Stimulated activated naive CD8-positive, alpha-beta T cell treated with anti-CD3 and anti-CD28 coated beads, Interleukin-15, amount 100 ng/mL, for 72 hours (primary cell): ENCODE measurements at regions not wholly inside any gene's neighbourhood (a gene's known extent, or its start where the extent isn't known, plus 50 kb on each side); places are given as distances from the start of the nearest gene placed in this dataset.

Experiments used
- ATAC-seq: fragments of 150-1000 bp; cut with Tn5 transposase; 2 replicates; pipeline ENCODE4 v1.10.0; 2021; ENCODE audit warnings: mild to moderate bottlenecking, moderate library complexity
- DNase-seq, 2 donors: peaks; one replicate each; pipeline ENCODE4 v3.0.0; 2021 to 2022
- H3K27ac Mint-ChIP-seq, 2 donors: one replicate each; pipeline ENCODE4 v1.8.0; 2022; ENCODE audit warnings: mild to moderate bottlenecking in 2 of 2, mixed read lengths in 2 of 2, moderate library complexity in 2 of 2
- H3K27me3 Mint-ChIP-seq: one replicate; pipeline ENCODE4 v1.8.0; 2022; ENCODE audit warnings: mixed read lengths
- H3K4me1 Mint-ChIP-seq: one replicate; pipeline ENCODE4 v1.8.0; 2022; ENCODE audit warnings: mild to moderate bottlenecking, mixed read lengths
- H3K4me3 Mint-ChIP-seq, 2 donors: one replicate each; pipeline ENCODE4 v1.8.0; 2022; ENCODE audit warnings: mild to moderate bottlenecking in 2 of 2, mixed read lengths in 2 of 2, moderate library complexity in 1 of 2
- H3K9me3 Mint-ChIP-seq, 2 donors: one replicate each; pipeline ENCODE4 v1.8.0; 2022; ENCODE audit warnings: mixed read lengths in 2 of 2

DNA sequence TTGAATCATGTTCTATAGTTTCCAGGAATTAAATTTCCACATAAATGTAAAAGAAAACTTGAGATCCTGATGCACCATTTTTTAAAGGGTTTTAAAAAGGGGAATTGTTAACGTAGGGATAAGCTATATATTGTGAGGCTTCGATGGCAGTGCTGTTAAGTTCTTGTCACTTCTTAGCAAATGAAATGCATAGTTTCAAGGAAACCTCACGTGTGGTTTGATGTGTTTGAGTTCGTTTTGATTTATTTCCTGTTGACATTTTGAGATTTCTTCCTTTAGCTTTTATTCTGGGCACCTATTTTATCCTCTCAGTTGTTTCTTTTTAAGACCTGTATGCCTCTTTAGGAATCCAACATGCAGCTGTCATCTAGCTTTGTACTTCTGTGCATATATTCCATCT lies 301.0 kb downstream of the DOCK8 start:
- H3K27me3 Mint-ChIP-seq = no peaks in the 10 kb centered on the region
- H3K9me3 Mint-ChIP-seq = peaks cover 0 to 9% of the 10 kb centered on the region in 2 donors
- peak overlapping the region in 1 of 2 donors; percentile 9 for H3K4me3 Mint-ChIP-seq
- peak overlapping the region in 1 of 2 donors; percentile 30 for H3K27ac Mint-ChIP-seq
- DNase-seq (no peak), ATAC-seq (no peak)
- peaks cover 46% of the 10 kb centered on the region for H3K4me1 Mint-ChIP-seq

DNA sequence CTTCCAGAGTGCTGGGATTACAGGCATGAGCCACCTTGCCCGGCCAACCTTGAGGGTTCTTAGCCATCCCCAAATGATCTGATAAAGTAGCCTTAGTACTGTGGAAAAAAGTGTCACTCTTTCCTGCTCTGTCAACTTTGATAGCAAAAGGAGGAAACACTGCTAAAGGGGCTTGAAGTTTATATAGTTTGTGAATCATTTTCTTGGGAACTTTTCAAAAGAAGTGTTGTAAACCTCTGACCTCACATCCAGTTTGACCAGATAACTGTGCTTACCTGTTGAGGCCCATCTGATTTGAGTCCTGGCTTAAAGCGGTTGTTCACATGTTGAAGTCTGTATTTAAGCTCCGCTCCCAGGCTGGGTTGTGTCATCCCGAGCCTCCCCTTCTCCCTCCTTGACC lies 303.3 kb downstream of the DOCK8 start:
- Mint-ChIP-seq H3K4me3 (peak overlapping the region in 1 of 2 donors; percentile 22), H3K4me1 (peaks cover 46% of the 10 kb centered on the region), H3K9me3 (peaks cover 0 to 9% of the 10 kb centered on the region in 2 donors), H3K27ac (peak overlapping the region in 1 of 2 donors; percentile 74), H3K27me3 (no peaks in the 10 kb centered on the region)
- ATAC-seq = no peak
- DNase-seq = no peak

DNA sequence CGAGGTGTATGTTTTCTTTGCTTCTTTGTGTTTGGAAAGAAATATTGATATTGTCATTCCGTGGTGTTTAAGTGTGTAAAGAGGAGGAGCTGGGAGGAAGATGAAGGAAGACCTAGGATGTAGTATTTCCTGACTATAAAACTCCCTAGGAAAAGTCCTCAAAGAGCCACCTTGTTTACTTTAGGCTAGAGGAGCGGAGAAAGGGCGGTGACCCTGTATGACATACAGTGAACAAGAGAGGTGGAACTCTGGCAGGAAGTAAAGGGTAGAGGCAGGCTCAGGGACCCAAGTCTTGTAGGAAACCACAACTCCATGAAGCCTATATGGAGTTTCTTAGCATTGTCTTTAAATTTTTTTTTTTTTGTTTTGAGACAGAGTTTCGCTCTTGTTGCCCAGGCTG lies 303.9 kb downstream of the DOCK8 start:
- DNase-seq (no peak), ATAC-seq (no peak)
- Mint-ChIP-seq H3K27me3 (no peaks in the 10 kb centered on the region), H3K4me1 (peaks cover 46% of the 10 kb centered on the region), H3K27ac (no peak overlapping the region), H3K9me3 (peaks cover 0 to 9% of the 10 kb centered on the region in 2 donors), H3K4me3 (peak overlapping the region in 1 of 2 donors; percentile 22)

DNA sequence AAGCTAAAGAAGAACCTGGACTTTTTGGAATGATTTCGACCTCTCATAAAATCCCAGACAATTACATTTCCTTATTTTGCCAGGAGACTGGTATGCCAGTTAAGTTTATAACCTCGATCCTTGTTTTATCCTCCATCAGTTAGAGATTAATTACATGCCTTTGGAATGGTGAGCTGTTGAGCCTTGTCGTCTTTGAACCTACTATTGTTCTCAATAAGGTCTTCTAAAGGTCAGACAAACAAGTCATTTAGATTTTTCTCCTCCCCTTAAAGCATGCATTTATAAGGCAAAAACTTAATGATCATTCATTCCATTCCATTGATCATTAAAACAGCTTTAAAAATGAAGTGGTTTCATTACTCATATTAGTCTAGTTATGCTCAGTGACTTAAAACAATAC lies 304.9 kb downstream of the DOCK8 start:
- no peak overlapping the region for H3K4me3 Mint-ChIP-seq
- DNase-seq (no peak), ATAC-seq (no peak)
- H3K27me3 Mint-ChIP-seq = no peaks in the 10 kb centered on the region
- H3K27ac Mint-ChIP-seq = no peak overlapping the region
- peaks cover 41% of the 10 kb centered on the region for H3K4me1 Mint-ChIP-seq
- H3K9me3 Mint-ChIP-seq = peaks cover 0 to 2% of the 10 kb centered on the region in 2 donors

DNA sequence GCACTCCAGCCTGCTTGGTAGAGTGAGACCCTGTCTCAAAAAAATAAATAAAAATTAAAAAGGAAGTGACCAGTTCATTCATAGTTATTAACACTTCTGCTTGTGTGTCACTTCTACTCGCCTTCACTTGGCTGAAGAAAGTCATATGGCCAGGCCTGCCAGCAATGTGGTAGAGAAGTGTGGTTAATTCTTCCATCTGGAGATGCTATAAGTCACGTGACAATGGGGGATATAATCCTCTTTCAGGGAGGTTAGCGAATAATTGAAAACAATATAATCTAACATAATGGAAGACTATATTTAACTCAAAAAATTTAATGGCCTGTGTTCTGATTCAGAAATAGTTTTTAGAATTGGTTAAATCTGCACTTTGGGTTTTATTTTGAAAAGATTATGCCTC lies 305.6 kb downstream of the DOCK8 start:
- ATAC-seq (no peak), DNase-seq (no peak)
- H3K9me3 Mint-ChIP-seq = no peaks in the 10 kb centered on the region
- no peaks in the 10 kb centered on the region for H3K27me3 Mint-ChIP-seq
- no peak overlapping the region for H3K27ac Mint-ChIP-seq
- H3K4me3 Mint-ChIP-seq = no peak overlapping the region
- H3K4me1 Mint-ChIP-seq = peaks cover 36% of the 10 kb centered on the region

DNA sequence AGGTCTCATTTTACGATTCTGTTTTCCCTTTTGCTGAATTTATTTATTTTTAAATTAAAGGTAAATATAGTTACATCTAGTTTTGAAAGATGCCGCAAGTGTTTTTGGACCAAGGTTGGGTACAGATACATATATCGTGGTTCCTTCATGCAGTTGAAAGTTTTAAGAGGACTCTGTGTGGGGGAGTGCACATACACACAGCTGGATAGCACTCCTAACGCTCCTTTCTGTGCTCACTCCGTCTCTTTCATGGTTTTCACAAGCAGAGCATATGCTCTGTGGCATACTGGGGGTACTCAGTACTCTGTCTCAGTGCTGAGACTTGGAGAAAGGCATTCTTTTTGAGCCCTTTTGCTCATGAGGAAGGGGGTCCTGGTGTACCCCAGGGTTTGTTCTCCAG lies 307.5 kb downstream of the DOCK8 start:
- ATAC-seq = no peak
- H3K27ac Mint-ChIP-seq = no peak overlapping the region
- no peaks in the 10 kb centered on the region for H3K27me3 Mint-ChIP-seq

DNA sequence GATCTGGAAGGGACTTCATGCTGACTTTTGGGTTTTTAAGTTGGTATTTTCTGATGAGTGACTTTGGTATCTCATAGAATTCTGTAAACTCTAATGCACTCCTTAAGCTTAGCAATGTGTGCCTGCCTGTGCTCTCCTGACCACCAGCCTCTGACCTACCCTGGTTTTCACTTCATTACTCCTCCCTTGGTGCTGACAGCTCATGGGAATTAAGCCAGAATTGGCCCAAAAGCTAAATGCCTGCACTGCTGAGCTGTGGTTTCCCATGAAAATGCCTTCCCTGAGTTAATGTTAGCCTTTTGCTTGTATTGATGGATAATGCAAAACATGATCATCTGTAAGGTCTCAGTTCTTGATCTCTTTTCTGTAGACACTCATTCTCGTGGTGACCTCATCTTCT lies 308.0 kb downstream of the DOCK8 start:
- H3K4me1 Mint-ChIP-seq = peaks cover 23% of the 10 kb centered on the region
- H3K27ac Mint-ChIP-seq = no peak overlapping the region
- DNase-seq = no peak
- no peak for ATAC-seq
- no peaks in the 10 kb centered on the region for H3K27me3 Mint-ChIP-seq
- H3K4me3 Mint-ChIP-seq = no peak overlapping the region
- no peaks in the 10 kb centered on the region for H3K9me3 Mint-ChIP-seq

More for the DNA sequence above, 307.5 kb downstream of the DOCK8 start:
- H3K9me3 Mint-ChIP-seq = no peaks in the 10 kb centered on the region
- DNase-seq = no peak
- H3K4me1 Mint-ChIP-seq = peaks cover 22% of the 10 kb centered on the region
- H3K4me3 Mint-ChIP-seq = no peak overlapping the region

DNA sequence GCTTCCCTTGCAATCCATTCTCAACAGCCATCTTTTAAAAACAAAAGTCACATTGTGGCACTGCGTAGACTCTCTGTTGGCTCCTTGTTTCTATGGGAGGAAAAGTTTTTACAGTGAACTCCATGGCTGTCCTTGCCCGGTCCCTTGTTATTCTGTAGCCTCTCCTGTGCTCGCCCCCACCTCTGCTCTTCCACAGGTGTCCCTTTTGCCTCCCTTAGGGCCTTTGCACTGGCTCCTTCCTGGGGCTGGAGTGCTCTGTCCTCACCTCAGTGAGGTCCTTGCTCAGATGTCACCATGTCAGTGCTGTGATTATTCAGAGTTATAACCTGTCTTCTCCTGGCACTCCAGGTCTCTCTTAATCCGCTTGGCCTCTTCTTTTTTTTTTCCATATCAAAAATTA lies 308.8 kb downstream of the DOCK8 start:
- Mint-ChIP-seq H3K4me3 (no peak overlapping the region), H3K4me1 (peaks cover 15% of the 10 kb centered on the region), H3K27me3 (no peaks in the 10 kb centered on the region), H3K27ac (peak overlapping the region in 1 of 2 donors; percentile 36), H3K9me3 (no peaks in the 10 kb centered on the region)
- no peak for ATAC-seq
- DNase-seq = no peak

DNA sequence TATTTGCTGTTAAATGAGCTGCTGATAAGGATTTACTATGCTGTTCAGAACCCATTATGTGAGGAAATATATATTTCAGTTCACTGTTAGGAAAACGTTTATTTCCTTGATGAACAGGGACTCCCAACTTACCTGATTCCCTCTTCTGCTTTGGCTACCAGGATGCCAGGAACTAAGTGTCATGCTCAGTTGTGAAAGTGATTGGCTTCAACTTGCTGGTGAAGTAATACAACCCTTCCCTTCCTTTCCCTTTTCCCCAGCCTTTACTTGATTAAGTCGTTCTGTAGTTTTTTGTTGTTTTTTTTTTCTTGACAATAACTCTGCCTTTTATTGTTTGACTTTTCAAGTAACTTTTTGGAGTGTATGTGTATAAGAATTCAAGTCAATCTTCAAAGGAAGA lies 309.3 kb downstream of the DOCK8 start:
- Mint-ChIP-seq H3K9me3 (no peaks in the 10 kb centered on the region), H3K27ac (no peak overlapping the region), H3K4me1 (peaks cover 11% of the 10 kb centered on the region), H3K27me3 (no peaks in the 10 kb centered on the region), H3K4me3 (no peak overlapping the region)
- DNase-seq (no peak), ATAC-seq (no peak)

DNA sequence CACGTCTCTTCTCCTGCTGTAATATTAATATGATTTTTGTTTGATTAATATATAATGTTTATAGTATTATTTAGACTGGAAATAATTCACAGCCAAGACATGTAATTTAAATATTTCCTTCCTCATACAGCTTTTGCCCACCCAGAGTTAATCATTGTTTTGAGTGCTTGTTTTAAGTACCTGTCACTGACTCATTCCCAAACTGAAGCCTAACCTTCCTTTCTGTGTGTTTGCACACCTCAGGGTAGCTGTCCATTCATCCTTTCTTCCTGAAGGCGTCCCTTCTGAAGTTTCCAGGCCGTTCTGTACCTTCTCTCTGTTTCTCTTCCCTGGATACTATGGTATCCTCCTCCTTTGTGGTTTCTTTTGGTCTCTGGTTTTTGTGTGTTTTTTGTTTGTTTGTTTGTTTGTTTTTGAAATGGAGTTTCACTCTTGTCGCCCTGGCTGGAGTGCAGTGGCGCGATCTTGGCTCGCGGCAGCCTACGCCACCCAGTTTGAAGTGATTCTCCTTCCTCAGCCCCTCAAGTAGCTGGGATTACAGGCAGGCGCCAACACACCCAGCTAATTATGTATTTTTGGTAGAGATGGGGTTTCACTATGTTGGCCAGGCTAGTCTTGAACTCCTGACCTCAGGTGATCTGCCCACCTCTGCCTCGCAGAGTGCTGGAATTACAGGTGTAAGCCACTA lies 312.4 kb downstream of the DOCK8 start:
- no peak overlapping the region for H3K27ac Mint-ChIP-seq
- no peak overlapping the region for H3K4me3 Mint-ChIP-seq
- no peak for ATAC-seq
- no peak for DNase-seq
- no peaks in the 10 kb centered on the region for H3K9me3 Mint-ChIP-seq
- peaks cover 10% of the 10 kb centered on the region for H3K4me1 Mint-ChIP-seq
- no peaks in the 10 kb centered on the region for H3K27me3 Mint-ChIP-seq

DNA sequence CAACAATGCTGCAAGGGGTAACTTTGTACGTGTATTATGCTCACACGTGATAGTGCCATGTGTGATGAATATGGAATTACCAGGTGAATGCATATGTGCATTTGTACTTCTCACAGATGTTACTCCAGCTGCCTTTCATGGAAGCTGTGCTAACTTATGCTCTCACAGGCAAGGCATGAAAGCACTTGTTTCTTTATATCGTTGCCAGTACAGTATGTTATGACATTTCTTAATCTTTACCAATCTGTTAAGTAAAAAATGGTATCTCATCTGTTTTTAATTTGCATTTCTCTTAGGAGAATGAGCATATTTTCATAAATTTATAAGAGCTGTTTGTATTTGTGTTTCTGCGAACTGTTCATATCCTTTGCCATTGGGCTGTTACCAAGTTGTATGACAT lies 311.8 kb upstream of the DMRT1 start:
- ATAC-seq (no peak), DNase-seq (no peak)
- Mint-ChIP-seq H3K4me1 (peaks cover 17% of the 10 kb centered on the region), H3K4me3 (no peak overlapping the region), H3K27me3 (no peaks in the 10 kb centered on the region), H3K9me3 (no peaks in the 10 kb centered on the region), H3K27ac (no peak overlapping the region)

DNA sequence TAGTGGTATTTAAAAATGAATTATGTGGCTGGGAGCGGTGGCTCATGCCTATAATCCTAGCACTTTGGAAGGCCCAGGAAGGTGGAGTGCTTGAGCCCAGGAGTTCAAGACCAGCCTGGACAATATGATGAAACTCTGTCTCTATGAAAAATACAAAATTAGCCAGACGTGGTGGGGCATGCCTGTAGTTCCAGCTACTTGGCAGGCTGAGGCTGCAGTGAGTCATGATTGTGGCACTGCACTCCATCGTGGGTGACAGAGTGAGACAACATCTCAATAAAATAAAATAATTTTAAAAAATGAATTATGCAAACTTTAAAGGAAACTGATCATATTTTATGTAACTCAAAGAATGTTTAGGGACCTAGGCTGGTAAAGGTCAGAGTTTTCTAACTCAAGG lies 310.8 kb upstream of the DMRT1 start:
- ATAC-seq = no peak
- no peak overlapping the region for H3K27ac Mint-ChIP-seq
- H3K27me3 Mint-ChIP-seq = no peaks in the 10 kb centered on the region
- H3K4me3 Mint-ChIP-seq = no peak overlapping the region
- no peaks in the 10 kb centered on the region for H3K9me3 Mint-ChIP-seq
- H3K4me1 Mint-ChIP-seq = peaks cover 17% of the 10 kb centered on the region
- DNase-seq = no peak

DNA sequence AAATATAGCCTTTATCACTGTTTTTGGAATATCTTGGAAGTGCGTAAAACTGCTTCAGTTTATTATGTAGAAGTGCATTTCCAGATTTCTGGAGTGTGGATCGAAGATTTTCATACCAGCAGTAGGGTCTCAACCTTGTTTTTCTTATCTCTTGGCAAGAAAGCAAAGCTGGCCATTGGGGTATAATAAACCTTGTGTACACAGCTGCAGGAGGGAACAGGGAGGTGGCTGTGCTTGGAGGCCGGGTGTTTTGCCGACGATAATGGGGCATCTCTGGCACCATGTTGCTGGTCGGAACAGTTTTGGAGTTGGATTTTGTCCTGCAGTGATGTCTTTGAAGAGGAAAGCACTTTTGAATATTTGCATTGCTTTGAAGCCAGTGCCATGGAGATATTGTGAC lies 308.8 kb upstream of the DMRT1 start:
- DNase-seq (no peak), ATAC-seq (no peak)
- Mint-ChIP-seq H3K9me3 (no peaks in the 10 kb centered on the region), H3K27me3 (no peaks in the 10 kb centered on the region), H3K4me3 (no peak overlapping the region), H3K4me1 (peaks cover 25% of the 10 kb centered on the region), H3K27ac (no peak overlapping the region)

DNA sequence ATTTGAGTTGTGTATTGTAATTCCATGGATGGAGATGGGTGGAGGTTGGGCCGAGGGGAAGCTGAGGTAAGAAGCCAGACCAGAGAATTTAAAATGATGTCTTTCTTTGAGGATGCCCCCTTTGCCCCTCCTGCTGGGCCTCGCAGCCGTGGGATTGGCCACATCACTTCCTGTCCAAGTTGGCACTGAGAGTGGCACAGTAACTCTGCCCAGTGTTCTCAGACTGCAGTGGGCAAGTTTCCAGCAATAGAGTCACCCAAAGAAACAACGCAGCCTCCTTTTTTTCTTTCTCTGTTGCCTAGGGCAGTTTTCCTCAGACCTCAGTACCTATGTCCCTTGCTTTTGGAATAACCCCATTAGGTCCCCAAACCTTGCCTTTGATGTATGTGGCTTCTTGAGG lies 306.6 kb upstream of the DMRT1 start:
- H3K4me3 Mint-ChIP-seq = no peak overlapping the region
- H3K27me3 Mint-ChIP-seq = no peaks in the 10 kb centered on the region
- peaks cover 0 to under 1% of the 10 kb centered on the region in 2 donors for H3K9me3 Mint-ChIP-seq
- no peak overlapping the region for H3K27ac Mint-ChIP-seq
- H3K4me1 Mint-ChIP-seq = peaks cover 25% of the 10 kb centered on the region
- no peak for ATAC-seq
- no peak for DNase-seq

DNA sequence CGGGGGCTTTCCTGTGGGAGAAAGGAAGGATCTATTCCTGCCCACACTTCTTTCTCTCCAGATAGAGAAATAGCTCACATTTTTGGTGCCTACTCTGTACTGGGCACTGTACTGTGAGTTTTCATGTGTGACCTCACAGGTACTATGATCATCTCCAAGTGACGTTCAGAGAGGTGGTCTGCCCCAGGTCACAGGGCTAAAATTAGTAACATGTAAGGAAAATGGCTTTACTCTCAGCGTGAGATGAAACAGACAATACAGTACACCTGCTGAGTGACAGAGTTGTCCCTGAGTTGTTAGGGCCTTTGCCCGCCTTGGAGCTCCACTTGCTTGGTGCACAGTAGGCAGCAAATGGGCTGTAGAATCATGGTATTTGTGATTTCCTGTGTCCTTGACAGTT lies 306.1 kb upstream of the DMRT1 start:
- ATAC-seq = no peak
- H3K27me3 Mint-ChIP-seq = no peaks in the 10 kb centered on the region
- H3K9me3 Mint-ChIP-seq = peaks cover 0 to 6% of the 10 kb centered on the region in 2 donors
- no peak overlapping the region for H3K27ac Mint-ChIP-seq
- no peak overlapping the region for H3K4me3 Mint-ChIP-seq
- peaks cover 24% of the 10 kb centered on the region for H3K4me1 Mint-ChIP-seq
- no peak for DNase-seq

DNA sequence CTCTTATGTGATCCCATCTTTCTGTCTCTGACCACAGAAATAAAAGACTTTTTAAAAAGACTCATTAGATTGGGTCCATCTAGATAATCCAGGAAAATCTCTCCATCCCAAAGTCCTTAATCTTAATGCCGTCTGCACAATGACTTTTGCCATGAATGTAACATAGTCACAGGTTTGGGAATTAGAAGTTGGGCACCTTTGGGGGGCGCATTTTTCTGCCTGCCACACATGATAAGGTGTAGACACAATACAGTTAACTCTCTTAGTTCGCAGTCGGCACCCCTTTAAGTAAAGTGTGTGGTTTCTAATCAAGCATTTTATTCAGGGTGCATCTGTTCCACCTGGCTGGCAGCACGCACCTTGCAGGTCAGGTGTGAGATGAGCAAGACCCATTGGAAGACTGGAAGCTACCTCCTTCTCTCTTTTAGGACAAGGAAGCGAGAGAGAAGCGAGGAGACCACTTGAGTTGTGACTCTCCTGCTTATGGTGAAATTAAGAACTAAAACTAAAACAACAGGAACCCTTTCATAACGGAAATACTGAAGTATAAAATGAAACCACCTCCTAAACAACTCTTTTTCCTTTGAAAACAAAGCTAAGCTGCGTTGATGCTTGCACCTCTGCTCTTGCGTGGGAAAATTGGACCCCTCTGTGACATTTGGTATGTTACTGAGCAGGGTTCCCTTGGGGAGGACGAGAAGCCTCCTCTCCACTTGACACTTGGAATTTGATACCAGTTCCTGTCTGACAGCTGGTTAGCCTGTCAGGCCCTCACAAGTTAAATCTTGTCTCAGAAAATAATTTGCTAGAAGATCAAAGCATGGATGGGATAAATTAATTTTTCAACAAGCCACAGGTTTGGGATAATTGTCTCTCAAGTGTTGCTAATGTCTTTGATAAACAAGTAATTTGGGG lies 304.6 kb upstream of the DMRT1 start:
- peaks cover 0 to 12% of the 10 kb centered on the region in 2 donors for H3K9me3 Mint-ChIP-seq
- no peak overlapping the region for H3K27ac Mint-ChIP-seq
- ATAC-seq (no peak), DNase-seq (no peak)
- H3K27me3 Mint-ChIP-seq = no peaks in the 10 kb centered on the region
- H3K4me3 Mint-ChIP-seq = peak overlapping the region in 1 of 2 donors; percentile 50
- H3K4me1 Mint-ChIP-seq = peaks cover 21% of the 10 kb centered on the region
